Skeletal muscle tissue (tissue), 3 donors: ENCODE measurements at regions not wholly inside any gene's neighbourhood (a gene's known extent, or its start where the extent isn't known, plus 50 kb on each side); places are given as distances from the start of the nearest gene placed in this dataset.

ENCODE experiments used
- H3K27ac ChIP-seq: one replicate; pipeline ENCODE4 v1.7.0; 2013; ENCODE audit warnings: mild to moderate bottlenecking, low read depth, low read length, inconsistent platforms
- H3K27me3 ChIP-seq, 3 donors: one replicate each; pipeline ENCODE4 v1.7.0; 2013; ENCODE audit warnings: low read length in 3 of 3; ENCODE audit not compliant: control insufficient read depth in 3 of 3, insufficient read depth in 3 of 3
- H3K36me3 ChIP-seq, 3 donors: one replicate each; pipeline ENCODE4 v1.7.0; 2013; ENCODE audit warnings: low read length in 3 of 3; ENCODE audit not compliant: control insufficient read depth in 3 of 3, insufficient read depth in 3 of 3
- H3K4me1 ChIP-seq, 3 donors: one replicate each; pipeline ENCODE4 v1.7.0; 2013; ENCODE audit warnings: low read length in 3 of 3, mild to moderate bottlenecking in 3 of 3; ENCODE audit not compliant: control insufficient read depth in 3 of 3, insufficient read depth in 3 of 3
- H3K4me3 ChIP-seq, 3 donors: one replicate each; pipeline ENCODE4 v1.7.0; 2013; ENCODE audit warnings: low read length in 3 of 3
- H3K9ac ChIP-seq, 3 donors: one replicate each; pipeline ENCODE4 v1.7.0; 2013; ENCODE audit warnings: low read length in 3 of 3, mild to moderate bottlenecking in 3 of 3, moderate library complexity in 2 of 3, low read depth in 1 of 3
- H3K9me3 ChIP-seq, 3 donors: one replicate each; pipeline ENCODE4 v1.7.0; 2013; ENCODE audit warnings: low read length in 3 of 3; ENCODE audit not compliant: control insufficient read depth in 3 of 3
- donor health status: Osteomylitis.

DNA sequence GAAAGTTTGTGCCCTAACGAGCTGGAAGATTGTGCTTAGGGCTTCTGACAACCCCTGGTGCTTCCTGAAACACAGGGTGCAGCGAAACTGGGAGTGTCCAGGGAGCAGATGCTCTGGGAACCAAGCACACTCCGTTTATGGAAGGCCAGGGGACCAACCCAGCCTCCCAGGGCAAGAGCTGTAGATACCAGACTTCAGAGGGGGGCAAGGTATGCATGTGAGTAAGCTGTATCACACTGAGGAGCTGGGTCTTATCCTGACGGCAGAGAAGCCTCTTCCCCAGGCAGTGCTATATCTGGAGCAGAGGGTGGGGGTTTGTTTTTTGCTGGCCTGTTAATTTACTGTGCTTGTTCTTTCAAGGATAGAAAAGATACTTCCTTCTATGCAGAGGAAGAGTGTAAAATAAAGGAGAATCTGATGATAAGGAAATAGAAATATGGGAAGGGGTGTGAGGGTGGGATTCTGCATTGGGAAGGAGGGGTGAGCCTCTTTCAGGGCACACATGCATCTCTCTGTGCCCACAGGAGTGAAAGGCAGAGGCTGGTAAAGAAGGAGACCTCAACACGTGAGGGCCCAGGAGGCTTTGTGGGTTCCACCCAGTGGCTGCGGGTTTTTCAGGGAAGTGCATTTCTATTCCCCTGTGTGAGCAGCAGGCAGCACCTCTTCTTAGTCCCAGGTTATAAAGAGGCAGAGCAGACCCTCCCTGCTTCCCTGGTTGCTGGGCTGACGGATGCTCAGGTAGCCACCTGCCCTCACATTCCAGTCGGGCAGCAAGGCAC lies 314.1 kb downstream of the TCERG1L start:
- Histone ChIP-seq H3K4me1 (peaks cover 9 to 29% (median 17%) of the 10 kb centered on the region in 3 donors), H3K4me3 (no peak overlapping the region), H3K36me3 (no peaks in the 10 kb centered on the region), H3K27ac (no peak overlapping the region), H3K9me3 (no peaks in the 10 kb centered on the region), H3K9ac (no peak overlapping the region), H3K27me3 (peaks cover 0 to 7% (median 0%) of the 10 kb centered on the region in 3 donors)

DNA sequence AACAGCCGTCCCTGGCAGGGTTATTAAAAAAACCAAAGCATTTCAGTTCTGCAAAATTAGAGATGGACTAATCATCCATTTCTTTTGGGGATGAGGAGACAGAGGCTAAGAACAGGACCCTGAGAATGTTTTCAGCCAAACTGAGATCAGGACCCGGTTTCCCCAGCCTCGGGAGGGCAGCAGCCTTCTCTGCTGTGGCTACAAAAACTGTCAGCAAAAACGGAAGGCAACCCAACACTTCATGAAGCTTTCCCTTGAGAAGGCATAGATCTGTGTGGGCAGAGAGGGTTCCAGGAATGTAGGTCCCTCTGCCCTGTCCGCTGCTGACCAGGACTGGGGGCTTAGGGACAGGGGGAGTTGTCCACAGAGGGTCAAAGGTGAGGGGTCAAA lies 313.5 kb downstream of the TCERG1L start:
- Histone ChIP-seq H3K27me3 (peaks cover 0 to 7% (median 0%) of the 10 kb centered on the region in 3 donors), H3K36me3 (no peaks in the 10 kb centered on the region), H3K4me3 (no peak overlapping the region), H3K27ac (no peak overlapping the region), H3K9ac (no peak overlapping the region), H3K9me3 (no peaks in the 10 kb centered on the region), H3K4me1 (peaks cover 13 to 35% (median 23%) of the 10 kb centered on the region in 3 donors)

DNA sequence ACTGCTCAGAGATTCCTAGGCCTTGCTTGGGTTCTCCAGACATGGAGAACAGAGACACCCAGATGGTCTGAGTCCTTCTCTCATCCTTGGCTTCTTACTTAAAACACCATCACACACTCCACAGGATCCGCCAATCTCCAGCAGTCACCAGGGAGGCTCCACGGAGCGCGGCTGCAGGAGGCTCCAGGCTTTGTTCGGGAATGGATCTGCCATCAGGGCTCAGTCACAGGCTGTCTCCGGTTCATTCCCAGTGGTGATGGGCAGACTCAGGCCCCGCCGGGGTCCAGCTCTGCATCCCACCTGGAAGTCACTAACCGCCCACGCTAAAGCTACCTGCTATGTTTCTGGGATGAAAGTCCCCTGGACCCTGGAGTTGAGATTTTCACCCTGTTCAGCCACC lies 312.9 kb downstream of the TCERG1L start:
- H3K36me3 ChIP-seq = no peaks in the 10 kb centered on the region
- H3K4me1 ChIP-seq = peaks cover 17 to 40% (median 29%) of the 10 kb centered on the region in 3 donors
- no peak overlapping the region for H3K4me3 ChIP-seq
- H3K9ac ChIP-seq = no peak overlapping the region
- peaks cover 0 to 7% (median 0%) of the 10 kb centered on the region in 3 donors for H3K27me3 ChIP-seq
- no peak overlapping the region for H3K27ac ChIP-seq
- H3K9me3 ChIP-seq = no peaks in the 10 kb centered on the region

DNA sequence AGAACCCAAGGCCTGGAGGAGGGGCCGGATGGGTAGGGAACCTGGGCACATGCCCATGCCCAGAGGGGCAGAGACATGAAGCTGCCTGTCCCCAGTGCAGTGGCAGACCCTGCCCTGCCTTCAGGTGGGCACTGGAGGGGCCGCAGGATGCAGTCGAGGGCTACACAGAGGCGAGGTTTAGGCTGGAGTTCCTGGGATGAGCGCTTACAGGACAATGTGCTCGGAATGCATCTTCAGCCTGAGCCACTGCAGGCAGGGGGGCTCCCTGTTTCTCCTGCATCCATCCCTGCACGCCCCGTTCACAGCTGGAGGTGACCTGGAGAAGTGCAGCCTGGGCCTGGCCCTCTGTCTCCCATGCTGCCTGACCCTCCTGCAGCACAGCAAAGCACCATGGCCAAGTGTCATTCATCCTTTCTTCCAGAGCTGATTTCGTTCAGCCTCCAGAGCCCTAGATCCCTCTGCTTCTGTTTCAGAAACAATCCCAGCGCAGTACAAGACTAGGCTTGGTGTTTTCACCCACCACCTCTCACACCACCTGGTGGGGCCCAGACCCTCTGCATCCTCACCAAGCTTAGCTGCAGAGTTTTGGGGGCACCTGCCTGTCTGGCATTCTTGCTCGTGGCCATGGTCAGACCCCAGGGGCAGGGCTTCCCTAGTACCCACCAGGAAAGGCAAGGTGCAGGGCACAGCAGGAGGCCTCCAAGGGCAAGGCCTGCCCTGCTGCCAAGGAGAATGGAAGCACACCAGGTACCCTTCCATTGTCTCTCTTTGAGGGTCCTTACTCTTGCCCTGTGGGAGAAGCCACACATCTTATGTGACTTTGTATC lies 311.9 kb downstream of the TCERG1L start:
- Histone ChIP-seq H3K4me1 (peaks cover 23 to 48% (median 36%) of the 10 kb centered on the region in 3 donors), H3K27me3 (peaks cover 0 to 7% (median 0%) of the 10 kb centered on the region in 3 donors), H3K36me3 (no peaks in the 10 kb centered on the region), H3K4me3 (no peak overlapping the region), H3K9me3 (no peaks in the 10 kb centered on the region), H3K9ac (no peak overlapping the region), H3K27ac (no peak overlapping the region)

DNA sequence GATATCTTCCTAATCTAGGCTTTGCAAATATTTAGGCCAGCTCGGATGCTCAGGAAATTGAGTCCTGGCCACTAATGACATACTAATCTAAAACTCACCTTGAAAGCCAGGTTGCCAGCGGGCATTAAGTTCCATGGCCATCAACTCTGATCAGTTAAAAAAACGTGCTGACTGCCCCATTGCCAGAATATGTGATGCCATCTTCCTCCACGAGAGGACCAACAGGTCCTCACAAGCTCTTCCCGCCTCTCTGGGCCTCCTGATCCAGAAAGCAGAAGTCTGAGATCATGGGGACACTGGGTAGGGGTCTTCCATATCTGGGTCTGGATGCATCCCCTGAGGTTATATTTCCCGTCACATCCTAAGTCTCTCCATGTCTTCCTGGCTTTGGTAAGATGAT lies 311.3 kb downstream of the TCERG1L start:
- H3K27me3 ChIP-seq = peaks cover 0 to 7% (median 0%) of the 10 kb centered on the region in 3 donors
- H3K9ac ChIP-seq = no peak overlapping the region
- H3K9me3 ChIP-seq = no peaks in the 10 kb centered on the region
- H3K4me1 ChIP-seq = peaks cover 23 to 42% (median 36%) of the 10 kb centered on the region in 3 donors
- no peaks in the 10 kb centered on the region for H3K36me3 ChIP-seq
- H3K4me3 ChIP-seq = no peak overlapping the region
- H3K27ac ChIP-seq = no peak overlapping the region

DNA sequence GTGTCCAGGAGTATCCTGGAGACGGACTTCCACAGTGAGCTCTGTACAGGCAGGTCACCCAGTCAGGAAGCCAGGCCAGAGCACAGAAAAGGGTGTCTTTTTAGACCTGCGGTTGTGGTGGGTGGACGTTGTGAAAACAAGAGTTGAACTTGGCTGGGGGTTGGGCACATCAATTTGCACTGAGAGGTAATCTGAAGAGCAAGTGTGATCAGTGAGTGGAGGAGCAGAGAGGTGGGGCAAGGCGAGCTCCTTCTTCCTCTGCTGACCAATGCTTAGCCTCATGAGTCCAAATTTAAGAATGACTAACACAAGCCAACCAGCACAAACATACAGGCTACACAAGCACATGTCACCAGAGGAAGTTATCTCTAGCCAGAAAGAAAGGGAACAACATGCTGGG lies 310.8 kb downstream of the TCERG1L start:
- H3K27me3 ChIP-seq = peaks cover 0 to 7% (median 0%) of the 10 kb centered on the region in 3 donors
- no peaks in the 10 kb centered on the region for H3K36me3 ChIP-seq
- H3K9ac ChIP-seq = no peak overlapping the region
- no peak overlapping the region for H3K4me3 ChIP-seq
- H3K4me1 ChIP-seq = peaks cover 23 to 41% (median 36%) of the 10 kb centered on the region in 3 donors
- no peaks in the 10 kb centered on the region for H3K9me3 ChIP-seq
- H3K27ac ChIP-seq = no peak overlapping the region

DNA sequence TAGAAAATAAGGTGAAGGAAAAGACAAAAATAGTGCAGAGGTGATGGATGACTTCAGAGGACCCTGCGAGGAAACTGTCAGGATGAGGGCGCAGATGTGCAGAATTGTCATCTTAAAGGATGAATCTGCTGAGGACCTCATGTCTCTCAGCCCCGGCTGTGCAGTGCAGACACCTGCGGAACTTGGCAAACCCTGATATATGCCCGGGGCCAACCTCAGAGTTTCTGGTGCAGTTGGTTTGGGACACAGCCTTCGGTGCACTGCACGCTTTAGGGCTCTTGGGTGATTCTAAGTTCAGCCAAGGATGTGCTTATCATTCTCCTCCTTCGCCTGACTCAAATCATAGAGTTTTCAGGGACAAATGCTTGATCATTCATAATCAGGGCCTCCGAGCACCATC lies 310.1 kb downstream of the TCERG1L start:
- H3K36me3 ChIP-seq = no peaks in the 10 kb centered on the region
- H3K4me1 ChIP-seq = peaks cover 23 to 41% (median 36%) of the 10 kb centered on the region in 3 donors
- peaks cover 0 to 7% (median 0%) of the 10 kb centered on the region in 3 donors for H3K27me3 ChIP-seq
- H3K9ac ChIP-seq = no peak overlapping the region
- no peaks in the 10 kb centered on the region for H3K9me3 ChIP-seq
- H3K27ac ChIP-seq = no peak overlapping the region
- H3K4me3 ChIP-seq = no peak overlapping the region

DNA sequence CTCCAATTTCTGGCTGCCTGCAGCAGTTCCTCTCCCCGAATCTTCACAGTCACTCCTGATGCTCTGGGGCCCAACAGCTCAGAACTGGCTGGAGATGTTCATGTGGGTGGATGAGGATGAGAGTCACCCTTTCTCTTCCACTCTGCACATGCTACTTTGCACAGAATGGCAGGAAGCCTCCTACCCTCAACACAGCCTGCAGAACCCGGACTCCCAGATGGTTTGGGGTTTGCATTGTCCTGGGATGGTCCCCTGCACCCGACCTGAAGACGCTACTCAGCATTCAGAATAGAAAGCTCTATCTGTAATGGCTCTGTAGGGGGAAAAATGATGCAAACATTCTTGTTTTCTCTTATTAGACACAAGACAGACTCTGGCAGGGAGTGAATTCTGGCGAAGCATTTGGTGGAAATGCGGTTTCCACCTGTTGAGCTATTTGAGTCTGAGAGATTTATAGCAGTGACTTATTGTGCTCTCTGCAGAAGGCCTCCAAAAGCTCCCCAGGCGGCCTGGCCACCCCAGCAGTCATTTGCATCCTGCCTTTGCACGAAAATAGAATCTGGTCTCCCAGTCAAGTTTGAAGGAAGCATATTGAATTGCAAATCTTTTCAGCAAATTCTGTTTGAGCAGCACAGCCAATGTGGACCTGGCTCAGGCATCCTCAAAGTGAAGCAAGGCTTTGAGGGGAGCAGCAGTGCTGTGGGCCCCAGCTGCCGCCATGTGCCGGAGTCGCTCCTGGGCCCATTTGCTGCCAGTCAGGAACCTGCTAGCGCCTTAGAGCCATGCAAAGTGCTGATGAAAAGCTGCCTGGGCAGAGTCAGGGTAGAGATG lies 309.3 kb downstream of the TCERG1L start:
- no peaks in the 10 kb centered on the region for H3K9me3 ChIP-seq
- H3K4me3 ChIP-seq = peak overlapping the region in 1 of 3 donors; percentile 18
- H3K27ac ChIP-seq = no peak overlapping the region
- peaks cover 0 to 4% (median 0%) of the 10 kb centered on the region in 3 donors for H3K27me3 ChIP-seq
- H3K36me3 ChIP-seq = no peaks in the 10 kb centered on the region
- H3K4me1 ChIP-seq = peaks cover 23 to 41% (median 36%) of the 10 kb centered on the region in 3 donors
- peak overlapping the region in 1 of 3 donors; percentile 50 for H3K9ac ChIP-seq

DNA sequence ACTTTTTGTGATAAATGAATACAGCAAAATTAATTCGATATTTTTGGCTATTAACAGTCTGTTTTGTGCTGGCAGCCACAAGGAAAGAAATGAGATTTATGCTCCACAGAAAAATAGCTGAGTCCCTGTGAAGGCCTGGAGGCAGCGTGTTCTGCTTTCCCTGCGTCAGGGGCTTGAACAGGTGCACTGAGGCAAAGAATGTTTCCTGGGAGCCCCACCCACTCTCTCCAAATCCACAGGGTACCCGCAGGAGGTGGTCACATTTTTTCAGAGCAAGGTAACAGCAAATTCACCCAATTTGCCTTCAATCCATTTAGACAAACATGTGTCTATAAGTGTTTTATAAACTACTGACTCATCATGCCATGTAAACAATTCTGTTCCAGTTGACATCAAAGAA lies 308.1 kb downstream of the TCERG1L start:
- Histone ChIP-seq H3K4me1 (peaks cover 23 to 41% (median 36%) of the 10 kb centered on the region in 3 donors), H3K4me3 (no peak overlapping the region), H3K27me3 (peaks cover 0 to 2% (median 0%) of the 10 kb centered on the region in 3 donors), H3K9me3 (no peaks in the 10 kb centered on the region), H3K36me3 (no peaks in the 10 kb centered on the region), H3K27ac (no peak overlapping the region), H3K9ac (no peak overlapping the region)
